GM12878 (cell line): ENCODE measurements at regions not wholly inside any gene's neighbourhood (a gene's known extent, or its start where the extent isn't known, plus 50 kb on each side); places are given as distances from the start of the nearest gene placed in this dataset.

ENCODE experiments used
- ATAC-seq: fragments of 200-7000 bp; cut with Tn5 transposase; 3 replicates; pipeline ENCODE4 v1.9.1; 2020; ENCODE audit warnings: mild to moderate bottlenecking, moderate library complexity
- BruUV-seq: library from RNA; stranded (reverse); fragments of 400-500 nt; replicated peaks from 2 replicates; lab custom pipeline; 2021; lab: Mats Ljungman, UMichigan
- CTCF ChIA-PET: fragments of 300-600 bp; sonication (Branson Sonifier 250); formaldehyde crosslinking; extraction: SDS; loops from one replicate; lab custom pipeline; 2021; ENCODE audit warnings: inconsistent platforms; lab: Yijun Ruan, JAX
- POLR2A ChIA-PET: fragments of 350-600 bp; formaldehyde crosslinking; extraction: SDS; loops from one replicate; lab custom pipeline; 2021; ENCODE audit warnings: inconsistent platforms; lab: Charles Lee
- RAD21 ChIA-PET: fragments of 300-600 bp; sonication (Branson Sonifier 250); formaldehyde crosslinking; loops from one replicate; lab custom pipeline; 2023; ENCODE audit warnings: antibody characterized with exemption; ENCODE audit not compliant: unreplicated experiment; lab: Charles Lee
- SMC1A ChIA-PET: fragments of 300-600 bp; sonication (Branson Sonifier 250); formaldehyde crosslinking; loops from one replicate; lab custom pipeline; 2023; ENCODE audit not compliant: unreplicated experiment, uncharacterized antibody; lab: Charles Lee
- DNase-seq: peaks from one replicate; pipeline ENCODE4 v3.0.0-alpha.2; 2011; ENCODE audit warnings: low read depth, low spot score
- FAIRE-seq: peaks from 3 replicates; lab custom pipeline; 2011; peaks lifted over from hg19 to GRCh38; lab: Jason Lieb, UNC
- H2AFZ ChIP-seq: 2 replicates; pipeline ENCODE4 v1.6.0; 2011; ENCODE audit warnings: low read depth, low read length, control low read depth; ENCODE audit not compliant: control insufficient read depth
- H3K27ac ChIP-seq: 2 replicates; pipeline ENCODE4 v1.5.1; 2011; ENCODE audit warnings: control low read depth; ENCODE audit not compliant: control insufficient read depth, insufficient read depth
- H3K27me3 ChIP-seq, 2 experiments: replicated peaks in 1 of 2; 2 replicates each; pipeline versions ENCODE4 v1.6.0 to v1.6.1; 2011; ENCODE audit warnings: low read length in 1 of 2; ENCODE audit not compliant: control insufficient read depth in 2 of 2, insufficient read depth in 2 of 2
- H3K36me3 ChIP-seq, 2 experiments: 2 replicates each; pipeline ENCODE4 v1.5.1; 2011; ENCODE audit warnings: low read length in 1 of 2; ENCODE audit not compliant: control insufficient read depth in 2 of 2, insufficient read depth in 2 of 2
- H3K4me1 ChIP-seq: 2 replicates; pipeline ENCODE4 v1.6.1; 2011; ENCODE audit warnings: mild to moderate bottlenecking, low read length, moderate library complexity, mixed read lengths; ENCODE audit not compliant: control insufficient read depth, insufficient read depth
- H3K4me2 ChIP-seq: 2 replicates; pipeline ENCODE4 v1.6.0; 2011; ENCODE audit warnings: control low read depth; ENCODE audit not compliant: control insufficient read depth, insufficient read depth
- H3K4me3 ChIP-seq: fragments of 200-600 bp; sonication (generic); 2 replicates; pipeline ENCODE4 v1.5.1; 2016
- H3K79me2 ChIP-seq: 2 replicates; pipeline ENCODE4 v1.6.0; 2011; ENCODE audit warnings: low read length; ENCODE audit not compliant: control insufficient read depth, insufficient read depth
- H3K9ac ChIP-seq: 2 replicates; pipeline ENCODE4 v1.8.0; 2011; ENCODE audit warnings: low read length, control low read depth, mixed read lengths; ENCODE audit not compliant: control insufficient read depth, insufficient read depth
- H3K9me3 ChIP-seq: replicated peaks from 3 replicates; pipeline ENCODE4 v1.5.1; 2011; ENCODE audit warnings: mild to moderate bottlenecking, low read length; ENCODE audit not compliant: control insufficient read depth, insufficient read depth
- H4K20me1 ChIP-seq: 2 replicates; pipeline ENCODE4 v1.6.0; 2011; ENCODE audit not compliant: control insufficient read depth, insufficient read depth
- MYC ChIP-seq: IDR thresholded peaks from 2 replicates; pipeline ENCODE4 v1.6.1; 2011; ENCODE audit warnings: mild to moderate bottlenecking, low read length, moderate library complexity, inconsistent platforms; ENCODE audit not compliant: insufficient read depth, insufficient replicate concordance, insufficient read length, severe bottlenecking
- RAD21 ChIP-seq: IDR thresholded peaks from 2 replicates; pipeline ENCODE4 v1.6.1; 2011; ENCODE audit warnings: mild to moderate bottlenecking, low read depth, low read length, moderate library complexity; ENCODE audit not compliant: insufficient read depth
- SP1 ChIP-seq: IDR thresholded peaks from one replicate; pipeline ENCODE4 v1.6.1; 2011; ENCODE audit warnings: low read depth, low read length
- YY1 ChIP-seq: IDR thresholded peaks from 2 replicates; pipeline ENCODE4 v1.6.1; 2011; ENCODE audit warnings: low read depth, mild to moderate bottlenecking, low read length
- ZNF274 ChIP-seq: IDR thresholded peaks from one replicate; pipeline ENCODE4 v1.8.0; 2011; ENCODE audit not compliant: insufficient read length, insufficient read depth
- WGBS: methylation state at CpG from one replicate; pipeline ENCODE4 v1.1.6; 2016; ENCODE audit warnings: low lambda C conversion rate; ENCODE audit not compliant: insufficient replicate concordance, insufficient coverage; ENCODE audit errors: missing lambda C conversion rate; 5-methylcytosine and 5-hydroxymethylcytosine counted together
- in situ Hi-C: fragments of 300-500 bp; cut with MboI; formaldehyde crosslinking; loops from 9 replicates; pipeline ENCODE4 v1.14.3; 2018; ENCODE audit warnings: mixed read lengths
- intact Hi-C: fragments of 100-400 bp; cut with micrococcal nuclease; formaldehyde crosslinking; loops from one replicate; pipeline ENCODE4 v1.14.2; 2022; ENCODE audit not compliant: unreplicated experiment
- TF ChIP-seq, protein P1 (sequence below): IDR thresholded peaks from 2 replicates; pipeline ENCODE4 v1.6.1; 2012; ENCODE audit warnings: low read depth, low read length, improper control_type of control experiment
- TF ChIP-seq, protein P2 (sequence below): fragments of 150-350 bp; IDR thresholded peaks from 2 replicates; pipeline ENCODE4 v1.6.1; 2014; ENCODE audit warnings: mild to moderate bottlenecking, low read depth, low read length

DNA sequence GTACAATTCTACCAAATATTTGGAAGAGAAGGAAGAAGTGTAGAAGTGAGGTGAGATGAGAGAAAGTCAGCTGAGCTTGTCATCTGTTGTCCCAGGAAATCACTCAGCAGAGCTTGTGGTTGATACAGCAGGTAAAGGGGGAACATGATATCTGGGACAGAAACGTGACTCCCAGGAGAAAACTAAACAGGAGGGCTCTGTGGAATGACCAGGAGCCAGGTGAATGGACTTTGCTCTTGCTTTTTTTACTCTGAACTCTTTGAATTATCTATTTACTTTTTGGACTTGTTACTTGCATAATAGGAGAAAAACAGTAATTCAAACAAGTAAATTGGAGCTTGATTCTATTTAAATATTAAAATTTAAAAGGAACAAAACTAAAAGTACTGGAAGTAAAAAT is 555.6 kb upstream of the FRG1 start:
- Histone ChIP-seq H3K9me3 (no peaks in the 10 kb centered on the region), H3K27ac (no peak overlapping the region), H3K27me3 (no peaks in the 10 kb centered on the region), H3K9ac (no peak overlapping the region), H3K36me3 (no peaks in the 10 kb centered on the region), H4K20me1 (no peaks in the 10 kb centered on the region), H3K79me2 (no peaks in the 10 kb centered on the region), H3K4me1 (no peaks in the 10 kb centered on the region), H3K4me2 (no peak overlapping the region), H2AFZ (no peak overlapping the region), H3K4me3 (no peak overlapping the region)
- DNase-seq = no peak
- ChIA-PET RAD21 (no interaction called here), POLR2A (no interaction called here), SMC1A (no interaction called here), CTCF (interaction anchor here (0.7 kb wide), 1 partner anchor 55 kb away, joined by 3 read pairs; no protein-coding TSS in a partner anchor)
- ATAC-seq = no peak
- no peak for FAIRE-seq
- intact Hi-C loops (no loop called here), in situ Hi-C loops (no loop called here)
- WGBS = 0% methylated on average over 1 of the region's 1 CpG
- BruUV-seq = no TSS peak
- TF ChIP-seq SP1 = no peak
- no peak for TF ChIP-seq RAD21
- TF ChIP-seq MYC = no peak
- no peak for TF ChIP-seq YY1
- TF ChIP-seq, protein P1, sequence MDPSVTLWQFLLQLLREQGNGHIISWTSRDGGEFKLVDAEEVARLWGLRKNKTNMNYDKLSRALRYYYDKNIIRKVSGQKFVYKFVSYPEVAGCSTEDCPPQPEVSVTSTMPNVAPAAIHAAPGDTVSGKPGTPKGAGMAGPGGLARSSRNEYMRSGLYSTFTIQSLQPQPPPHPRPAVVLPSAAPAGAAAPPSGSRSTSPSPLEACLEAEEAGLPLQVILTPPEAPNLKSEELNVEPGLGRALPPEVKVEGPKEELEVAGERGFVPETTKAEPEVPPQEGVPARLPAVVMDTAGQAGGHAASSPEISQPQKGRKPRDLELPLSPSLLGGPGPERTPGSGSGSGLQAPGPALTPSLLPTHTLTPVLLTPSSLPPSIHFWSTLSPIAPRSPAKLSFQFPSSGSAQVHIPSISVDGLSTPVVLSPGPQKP = no peak
- TF ChIP-seq, protein P2, sequence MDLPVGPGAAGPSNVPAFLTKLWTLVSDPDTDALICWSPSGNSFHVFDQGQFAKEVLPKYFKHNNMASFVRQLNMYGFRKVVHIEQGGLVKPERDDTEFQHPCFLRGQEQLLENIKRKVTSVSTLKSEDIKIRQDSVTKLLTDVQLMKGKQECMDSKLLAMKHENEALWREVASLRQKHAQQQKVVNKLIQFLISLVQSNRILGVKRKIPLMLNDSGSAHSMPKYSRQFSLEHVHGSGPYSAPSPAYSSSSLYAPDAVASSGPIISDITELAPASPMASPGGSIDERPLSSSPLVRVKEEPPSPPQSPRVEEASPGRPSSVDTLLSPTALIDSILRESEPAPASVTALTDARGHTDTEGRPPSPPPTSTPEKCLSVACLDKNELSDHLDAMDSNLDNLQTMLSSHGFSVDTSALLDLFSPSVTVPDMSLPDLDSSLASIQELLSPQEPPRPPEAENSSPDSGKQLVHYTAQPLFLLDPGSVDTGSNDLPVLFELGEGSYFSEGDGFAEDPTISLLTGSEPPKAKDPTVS = no peak
- TF ChIP-seq ZNF274 = no peak
